ENCODE measurements at regions not wholly inside any gene's neighbourhood (a gene's known extent, or its start where the extent isn't known, plus 50 kb on each side); places are given as distances from the start of the nearest gene placed in this dataset.

DNA sequence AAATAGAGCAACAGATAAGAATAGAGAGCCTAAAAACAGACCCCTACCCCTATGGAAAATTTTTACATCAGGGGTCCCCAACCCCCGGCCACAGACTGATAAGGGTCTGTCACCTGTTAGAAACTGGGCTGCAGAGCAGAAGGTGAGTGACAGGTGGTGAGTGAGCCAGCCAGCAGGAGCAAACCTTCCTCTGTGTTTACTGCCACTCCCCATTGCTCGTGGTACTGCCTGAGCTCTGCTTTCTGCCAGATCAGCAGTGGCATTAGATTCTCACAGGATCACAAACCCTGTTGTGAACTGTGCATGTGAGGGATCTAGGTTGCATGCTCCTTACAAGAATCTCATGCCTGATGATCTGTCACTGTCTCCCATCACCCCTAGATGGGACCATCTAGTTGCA is 174.1 kb downstream of the FOXD2 start:
- Histone ChIP-seq H4K91ac (replicated peaks; ENCODE audit: insufficient read length, low read length) (no peak overlapping the region), H3K27me3 (replicated peaks in 1 of 4; ENCODE audit: control insufficient read depth in 3 of 4, extremely low read depth in 1 of 4, insufficient read depth in 3 of 4, low read length in 3 of 4) (no peaks in the 10 kb centered on the region), H3K36me3 (ENCODE audit: control insufficient read depth in 2 of 4, insufficient read depth in 4 of 4, low read length in 3 of 4) (no peaks in the 10 kb centered on the region; a peak in 1 of 8 replicates), H2BK120ac (replicated peaks; ENCODE audit: low read depth, low read length) (no peak overlapping the region), H3K9ac (replicated peaks in 1 of 4; ENCODE audit: extremely low read depth in 1 of 4, low read depth in 3 of 4, low read length in 3 of 4) (no peak overlapping the region), H3K14ac (ENCODE audit: insufficient read length) (no peak overlapping the region), H4K20me1 (replicated peaks in 1 of 2; ENCODE audit: control insufficient read depth in 1 of 2, insufficient read depth in 2 of 2, low read length in 2 of 2) (no peaks in the 10 kb centered on the region), H3K9me3 (ENCODE audit: insufficient read depth in 2 of 2, low read depth in 1 of 2, low read length in 1 of 2) (peaks cover 6 to 12% of the 10 kb centered on the region in 2 experiments; a peak in 2 of 4 replicates), H3K23me2 (ENCODE audit: low read depth, low read length) (no peaks in the 10 kb centered on the region), H2BK20ac (ENCODE audit: low read length) (no peak overlapping the region), H3K56ac (replicated peaks; ENCODE audit: insufficient read length, low read depth, low read length) (no peak overlapping the region), H3K27ac (ENCODE audit: low read depth, low read length) (no peak overlapping the region), H3K4me1 (replicated peaks in 1 of 4; ENCODE audit: control insufficient read depth in 3 of 4, insufficient read depth in 4 of 4, low read length in 3 of 4) (no peaks in the 10 kb centered on the region), H3K79me1 (ENCODE audit: low read depth, low read length) (no peaks in the 10 kb centered on the region), H3K18ac (ENCODE audit: extremely low read depth, low read length) (no peak overlapping the region), H2BK5ac (ENCODE audit: low read depth, low read length) (no peak overlapping the region), H3K4me3 (ENCODE audit: extremely low read depth in 1 of 4, insufficient read depth in 2 of 4, low read depth in 3 of 4, low read length in 4 of 4) (no peak overlapping the region), H4K8ac (ENCODE audit: extremely low read depth, insufficient read depth, low read length) (no peak overlapping the region), H3K23ac (ENCODE audit: insufficient read length) (no peak overlapping the region), H3K4me2 (ENCODE audit: insufficient read depth in 1 of 2, low read depth in 2 of 2, low read length in 2 of 2) (no peak overlapping the region), H2AFZ (ENCODE audit: low read length) (no peak overlapping the region), H2BK12ac (ENCODE audit: low read depth, low read length) (no peak overlapping the region), H3K4ac (replicated peaks; ENCODE audit: insufficient read length, low read depth, low read length) (no peak overlapping the region), H4K5ac (ENCODE audit: insufficient read length, low read depth, low read length) (no peak overlapping the region), H3K79me2 (ENCODE audit: control insufficient read depth in 1 of 2, insufficient read depth in 2 of 2, low read length in 2 of 2) (no peaks in the 10 kb centered on the region), H2BK15ac (ENCODE audit: low read length) (no peak overlapping the region), H2AK5ac (ENCODE audit: low read depth, low read length) (no peak overlapping the region)
- TF ChIP-seq CHD1 (IDR thresholded peaks at IDR 0.05; ENCODE audit: low read depth, low read length) = no peak
- TF ChIP-seq KDM1A (IDR thresholded peaks at IDR 0.05; ENCODE audit: borderline replicate concordance, low read length) = no peak
- no peak for TF ChIP-seq EP300 (IDR thresholded peaks at IDR 0.05; ENCODE audit: borderline replicate concordance in 1 of 2, low read depth in 2 of 2, low read length in 2 of 2)
- TF ChIP-seq CBX5 (IDR thresholded peaks at IDR 0.05; ENCODE audit: low read depth, low read length) = no peak
- TF ChIP-seq MAFK (IDR thresholded peaks at IDR 0.05; ENCODE audit: low read depth, low read length) = no peak
- no peak for TF ChIP-seq SP2 (IDR thresholded peaks at IDR 0.05; ENCODE audit: low read length)
- TF ChIP-seq RBBP5 (IDR thresholded peaks at IDR 0.05; ENCODE audit: borderline replicate concordance, low read depth, low read length) = no peak
- no peak for TF ChIP-seq KDM5A (IDR thresholded peaks at IDR 0.05; ENCODE audit: low read length)
- TF ChIP-seq, protein P1, sequence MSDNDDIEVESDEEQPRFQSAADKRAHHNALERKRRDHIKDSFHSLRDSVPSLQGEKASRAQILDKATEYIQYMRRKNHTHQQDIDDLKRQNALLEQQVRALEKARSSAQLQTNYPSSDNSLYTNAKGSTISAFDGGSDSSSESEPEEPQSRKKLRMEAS (IDR thresholded peaks at IDR 0.05) = no peak
- no peak for TF ChIP-seq SIX5 (IDR thresholded peaks at IDR 0.05; ENCODE audit: low read depth, low read length)
- no peak for TF ChIP-seq JUND (IDR thresholded peaks at IDR 0.05; ENCODE audit: low read length)
- no peak for TF ChIP-seq BACH1 (IDR thresholded peaks at IDR 0.05; ENCODE audit: low read length)
- ChIA-PET POLR2A (ENCODE audit: partially characterized antibody) (no interaction called here), CTCF (ENCODE audit: partially characterized antibody) (interaction anchor here (0.7 to 2.2 kb wide), 2 partner anchors 15 to 17 kb away, joined by 4 to 5 read pairs; no protein-coding TSS in a partner anchor)
- DNase-seq (ENCODE audit: low read depth in 1 of 2, low spot score in 2 of 2) (no peak), FAIRE-seq (no peak)
- 80% methylated on average over 2 of the region's 2 CpGs; no CpG with 5 or more reads in 1 of the 2 experiments for WGBS, 2 experiments (ENCODE audit: extremely low coverage in 1 of 2, insufficient coverage in 1 of 2, insufficient read length in 1 of 2, insufficient replicate concordance in 2 of 2, low coverage in 1 of 2, low lambda C conversion rate in 2 of 2, missing lambda C conversion rate in 1 of 2)

Measured in H1 (cell line).